Eye (tissue), 1 donor: ENCODE measurements at regions not wholly inside any gene's neighbourhood (a gene's known extent, or its start where the extent isn't known, plus 50 kb on each side); places are given as distances from the start of the nearest gene placed in this dataset.

Experiments used
- DNase-seq: peaks from one replicate; pipeline ENCODE4 v3.0.0-alpha.2; 2015

DNA sequence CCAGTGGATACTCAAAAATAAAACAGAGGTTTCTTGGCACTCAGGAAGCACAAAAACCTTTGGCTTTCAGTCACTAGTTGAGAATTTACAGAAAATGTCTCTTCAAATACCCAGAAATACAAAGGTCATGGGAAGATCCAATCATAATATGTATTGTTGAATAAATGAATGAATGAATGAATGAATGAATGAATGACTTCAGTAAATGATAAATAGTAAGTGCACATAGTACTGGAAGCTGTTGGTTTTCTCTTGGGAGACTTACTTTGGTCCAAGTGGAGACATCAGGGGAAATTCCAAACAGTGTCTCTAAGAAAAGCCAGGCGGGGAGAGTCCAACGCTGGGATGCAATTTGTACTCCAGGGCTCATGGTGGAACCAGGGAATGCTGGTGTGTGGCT is 261.3 kb upstream of the KLHL29 start:
- no peak for DNase-seq

DNA sequence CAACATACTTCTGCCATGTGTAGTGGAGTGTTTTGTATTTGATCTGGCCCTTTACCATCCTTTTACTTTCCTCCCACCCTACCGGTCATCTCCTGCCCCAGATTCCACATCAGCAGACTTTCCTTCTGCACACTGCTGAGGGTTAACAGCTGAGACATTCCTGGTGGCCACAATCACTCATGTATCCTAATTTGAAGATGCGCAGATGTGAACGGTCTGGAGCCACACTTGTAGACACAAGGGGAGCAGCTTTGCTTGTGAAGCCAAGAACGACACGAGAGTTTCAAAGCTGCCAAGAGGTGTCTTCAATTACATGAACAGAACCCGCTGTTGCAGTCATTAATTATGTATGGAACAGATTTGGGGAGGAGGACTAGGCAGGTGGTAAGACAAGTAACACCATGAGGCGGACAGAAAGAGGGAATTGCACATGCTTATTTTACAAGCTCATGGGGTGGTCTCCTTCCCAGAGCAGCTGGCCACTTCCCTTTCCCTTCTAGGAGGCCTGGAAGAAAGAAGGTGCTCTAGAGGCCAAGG is 260.7 kb upstream of the KLHL29 start:
- peak; percentile 5 for DNase-seq

DNA sequence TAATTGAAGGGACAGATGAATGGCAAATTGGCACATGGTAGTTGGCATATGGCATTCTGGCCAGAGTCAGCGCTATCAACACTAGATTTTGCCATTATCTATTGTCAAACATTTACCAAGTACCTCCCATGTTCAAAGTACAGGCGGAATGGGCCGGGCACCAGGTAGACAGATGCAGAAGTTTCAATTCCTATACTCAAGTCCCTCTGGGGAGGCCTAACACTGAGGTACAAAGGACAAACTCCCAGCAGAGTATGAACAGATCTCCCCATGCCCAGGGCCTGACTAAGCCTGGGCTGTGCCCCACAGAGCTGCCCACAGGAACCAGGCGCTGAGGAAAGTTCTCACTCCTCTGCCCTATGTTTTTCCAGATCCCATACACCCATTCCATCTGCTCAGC is 257.5 kb upstream of the KLHL29 start:
- no peak for DNase-seq

DNA sequence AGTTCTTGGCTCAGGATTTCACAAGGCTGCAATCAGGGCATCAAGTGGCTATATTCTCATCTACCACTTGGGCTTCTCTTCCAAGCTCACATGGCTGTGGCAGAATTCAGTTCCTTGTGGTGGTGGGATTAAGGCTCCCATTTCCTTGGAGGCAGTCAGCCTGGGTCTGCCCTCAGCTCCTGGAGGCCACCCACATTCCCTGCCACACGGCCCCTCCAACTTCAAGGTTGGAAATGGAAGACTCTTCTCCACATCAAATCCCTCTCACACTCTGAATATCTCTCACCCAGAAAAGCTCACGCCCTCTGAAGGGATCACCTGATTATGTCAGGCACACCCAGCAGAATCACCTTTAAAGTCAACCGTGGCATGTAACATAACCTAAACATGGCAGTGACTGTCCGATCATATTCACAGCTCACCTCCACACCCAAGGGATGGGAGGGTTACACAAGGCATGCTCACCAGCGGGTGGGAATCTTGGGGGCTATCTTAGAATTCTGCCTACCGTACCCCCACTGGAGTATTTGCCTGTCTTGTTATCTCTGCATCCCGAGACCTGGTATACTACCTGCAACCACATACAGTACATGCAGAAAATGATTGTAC is 256.2 kb upstream of the KLHL29 start:
- DNase-seq: no peak

DNA sequence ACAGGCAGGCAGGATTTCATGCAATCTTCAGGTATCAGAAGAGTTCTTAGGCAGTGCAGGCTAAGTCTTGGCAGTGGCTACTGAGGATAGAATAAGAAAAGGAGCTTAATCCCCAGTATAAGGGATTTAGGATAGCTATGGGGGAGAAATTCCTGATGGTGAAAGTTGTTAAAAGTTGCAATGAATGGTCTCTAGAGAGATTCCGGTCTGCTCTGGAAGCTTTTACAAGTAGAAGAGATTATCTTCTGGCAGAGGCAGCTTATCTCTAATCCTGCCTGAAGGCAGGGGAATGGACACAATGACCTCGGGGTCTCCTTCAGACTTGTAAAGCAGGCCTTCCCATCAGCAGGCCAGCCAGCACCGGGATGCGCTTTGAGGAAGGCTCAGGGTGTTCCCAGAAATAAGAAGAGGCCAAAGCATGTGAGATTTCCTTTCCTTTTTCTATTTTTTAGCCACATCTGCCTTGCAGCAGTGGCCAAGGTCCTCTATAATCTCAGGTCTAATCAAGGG is 253.9 kb upstream of the KLHL29 start:
- no peak for DNase-seq

DNA sequence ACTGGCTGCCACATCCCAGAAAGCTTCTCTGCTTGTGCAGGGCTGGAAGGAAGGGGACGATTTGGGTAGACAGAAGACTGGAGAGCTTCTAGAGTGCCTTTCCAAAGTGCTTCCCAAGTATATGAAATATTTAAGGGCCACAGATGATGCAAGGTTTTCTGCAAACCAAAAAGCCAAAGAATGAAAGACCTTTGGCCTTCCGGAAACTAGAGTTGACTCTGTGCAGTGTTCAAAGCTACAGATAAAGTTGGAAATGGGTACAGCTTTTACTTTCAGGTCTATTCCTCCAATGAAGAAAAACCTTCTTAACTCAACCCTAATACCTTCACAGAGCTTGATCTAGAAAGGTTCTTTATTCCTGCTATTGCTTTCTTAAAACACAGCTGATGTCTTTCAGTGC is 253.0 kb upstream of the KLHL29 start:
- DNase-seq: no peak

DNA sequence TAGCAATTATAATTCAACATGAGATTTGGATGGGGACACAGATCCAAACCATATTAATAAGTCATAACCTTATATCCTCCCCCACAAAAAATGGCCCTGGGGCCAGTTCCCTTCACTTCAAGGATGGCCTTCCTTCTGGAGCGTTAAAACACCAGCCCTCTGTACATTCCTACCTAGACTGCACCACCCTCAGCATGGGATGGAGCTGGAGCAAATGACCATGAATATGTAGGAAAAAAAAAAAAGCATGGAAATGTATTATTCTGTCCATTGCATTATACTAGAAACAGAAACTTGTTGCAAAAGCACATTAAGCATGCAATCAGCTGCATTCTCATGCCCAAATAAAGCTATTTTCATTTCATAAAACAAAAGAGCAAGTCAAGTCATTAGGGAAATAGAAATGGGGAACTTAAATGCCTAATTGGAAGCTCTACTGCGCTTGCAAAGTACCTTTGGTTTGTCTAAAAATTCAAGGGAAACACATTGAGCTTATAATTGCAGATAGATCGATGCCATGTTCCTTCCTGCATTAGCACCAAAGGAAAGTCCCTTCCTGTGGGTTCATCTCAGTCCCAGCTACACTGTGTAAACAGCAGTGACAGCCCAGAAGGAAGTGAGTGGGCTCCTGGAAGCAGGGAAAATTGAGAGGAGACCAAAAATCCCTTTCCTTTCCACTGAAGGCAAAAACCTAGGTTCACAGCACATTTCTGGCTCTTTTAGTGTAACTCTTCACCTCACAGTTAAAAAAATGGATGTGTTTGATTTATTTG is 252.0 kb upstream of the KLHL29 start:
- no peak for DNase-seq

DNA sequence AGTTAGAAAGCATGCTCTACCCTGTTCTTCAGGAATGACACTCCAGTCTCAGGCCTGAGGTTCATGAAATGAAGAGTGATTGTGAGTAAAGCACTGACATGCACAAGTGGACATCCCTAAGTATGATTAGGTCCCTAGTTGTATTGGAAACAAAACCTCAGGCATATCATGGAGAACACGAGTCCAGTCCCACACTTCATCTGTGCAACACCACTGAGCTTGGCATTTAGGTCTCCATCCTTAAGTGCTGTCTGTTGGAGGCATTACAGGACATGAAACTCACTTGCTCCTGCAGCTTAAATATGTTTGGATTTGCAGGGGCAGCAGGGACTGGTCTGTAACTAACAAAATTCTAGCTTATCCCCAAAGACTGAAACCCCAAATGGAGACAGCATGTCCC is 250.3 kb upstream of the KLHL29 start:
- no peak for DNase-seq

DNA sequence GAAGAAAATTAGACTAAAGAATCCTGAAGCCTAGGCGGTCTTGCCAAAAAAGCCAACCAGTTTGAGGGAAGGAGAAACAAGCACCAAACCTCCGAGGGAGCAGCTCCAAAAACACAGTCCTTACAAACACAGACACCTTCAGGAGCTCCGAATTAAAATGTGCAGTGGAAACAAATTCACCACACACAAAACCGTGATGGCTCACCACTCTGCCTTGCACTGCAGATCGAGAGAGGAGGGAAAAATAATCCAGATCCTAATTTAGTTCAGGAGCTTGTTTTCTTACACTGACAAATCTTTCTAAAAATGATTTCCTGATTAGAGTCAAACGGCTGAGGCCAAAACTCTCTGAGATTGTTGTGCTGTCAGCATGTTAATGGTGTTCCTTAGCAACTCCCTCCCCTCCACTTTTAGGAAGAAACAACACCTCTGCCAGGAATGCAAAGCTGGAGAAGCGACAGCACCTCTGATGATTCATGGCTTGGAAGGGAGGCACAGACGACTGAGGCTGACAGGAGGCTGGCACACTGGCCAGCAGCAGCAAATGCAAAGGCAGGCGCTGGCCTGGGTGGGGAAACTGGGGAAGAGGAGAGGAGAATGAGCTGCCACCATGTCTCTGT is 249.4 kb upstream of the KLHL29 start:
- DNase-seq: peak; percentile 5

DNA sequence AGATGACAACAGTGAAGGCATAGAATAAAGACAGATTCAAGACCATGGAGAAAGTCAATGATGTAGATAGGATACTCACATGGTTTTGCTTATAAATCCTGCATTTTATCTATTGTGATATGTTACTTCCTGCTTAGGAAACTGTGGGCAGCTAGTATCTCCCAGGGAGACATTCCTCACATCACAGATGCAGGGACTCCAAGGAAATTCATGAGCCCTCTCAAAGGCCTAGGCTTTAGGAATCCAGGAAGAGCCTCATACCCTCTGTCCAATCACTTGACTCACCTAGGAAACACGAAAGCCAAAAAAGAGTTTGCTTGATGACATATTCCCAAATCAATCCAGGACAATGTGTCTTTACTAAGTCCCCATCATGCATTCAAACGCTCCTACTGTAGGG is 247.8 kb upstream of the KLHL29 start:
- DNase-seq: no peak

DNA sequence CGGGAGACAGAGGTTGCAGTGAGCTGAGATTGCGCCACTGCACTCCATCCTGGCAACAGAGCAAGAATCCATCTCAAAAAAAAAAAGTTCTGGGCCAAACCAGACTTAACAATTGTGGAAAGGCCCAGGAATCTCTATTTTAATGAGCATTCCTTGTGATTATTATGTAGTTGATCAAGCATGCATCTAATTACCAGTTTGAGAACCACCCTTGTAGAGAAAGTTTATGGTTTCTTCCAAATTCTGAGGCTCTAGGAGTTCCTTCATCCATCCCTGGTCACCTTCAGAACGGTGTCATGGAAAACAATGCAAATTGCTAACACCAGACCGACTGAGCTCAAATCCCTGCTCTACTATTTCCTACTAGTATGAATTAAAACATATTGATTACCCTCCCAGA is 246.3 kb upstream of the KLHL29 start:
- DNase-seq: no peak

DNA sequence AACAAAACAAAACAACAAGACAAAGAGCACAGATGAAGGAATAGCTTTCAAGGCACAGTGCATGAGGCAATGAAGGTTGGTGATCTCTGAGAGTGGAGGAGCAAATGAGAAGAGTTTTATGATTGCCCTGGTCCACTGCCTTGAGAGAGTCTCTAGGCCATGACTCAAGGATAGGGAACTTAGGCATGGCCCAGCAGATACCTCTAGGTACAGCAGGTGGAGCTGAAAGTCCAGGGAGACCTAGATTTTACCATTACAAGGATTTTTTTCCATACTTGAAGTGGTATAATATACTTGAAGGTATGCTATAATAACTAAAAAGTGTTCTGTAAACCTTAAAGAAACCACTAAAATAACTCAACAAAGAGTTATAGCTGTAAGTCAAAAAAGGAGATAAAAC is 239.5 kb upstream of the KLHL29 start:
- DNase-seq: no peak

DNA sequence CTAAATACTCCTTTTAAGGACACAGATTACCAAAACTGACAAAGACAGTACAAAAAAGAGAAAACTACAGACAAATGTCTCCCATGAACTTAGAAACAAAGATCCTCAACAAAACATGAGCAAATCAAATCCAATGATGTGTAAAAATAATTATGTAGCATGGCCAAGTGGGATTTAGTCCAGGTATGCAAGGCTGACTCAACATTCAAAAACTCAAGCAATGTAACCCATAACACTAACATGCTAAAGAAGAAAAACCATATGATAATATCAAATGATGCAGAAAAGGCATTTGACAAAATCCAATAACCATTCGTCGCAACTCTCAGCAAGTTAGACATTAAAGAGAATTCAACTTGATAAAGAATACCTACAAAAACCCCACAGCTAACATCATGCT is 239.0 kb upstream of the KLHL29 start:
- DNase-seq: no peak

DNA sequence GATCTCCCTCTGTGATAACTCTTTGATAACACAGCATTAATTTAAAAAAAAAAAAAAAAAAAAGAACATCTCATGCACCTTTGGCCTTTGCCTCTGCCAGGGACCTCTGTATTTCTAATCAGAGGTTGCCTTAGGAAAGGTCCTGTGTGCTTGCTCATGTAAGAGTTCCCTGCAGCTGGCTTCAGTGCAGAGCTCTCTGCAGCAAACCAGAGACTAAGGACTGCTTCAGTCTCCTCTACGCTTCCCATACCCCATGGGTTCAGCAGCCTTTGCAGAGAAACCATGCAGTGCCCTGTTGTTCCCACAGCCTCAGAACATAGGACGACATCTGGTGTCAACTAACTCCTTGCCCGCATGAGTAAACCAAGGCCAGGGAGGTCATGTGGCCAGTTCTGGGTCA is 236.6 kb upstream of the KLHL29 start:
- peak; percentile 7 for DNase-seq

DNA sequence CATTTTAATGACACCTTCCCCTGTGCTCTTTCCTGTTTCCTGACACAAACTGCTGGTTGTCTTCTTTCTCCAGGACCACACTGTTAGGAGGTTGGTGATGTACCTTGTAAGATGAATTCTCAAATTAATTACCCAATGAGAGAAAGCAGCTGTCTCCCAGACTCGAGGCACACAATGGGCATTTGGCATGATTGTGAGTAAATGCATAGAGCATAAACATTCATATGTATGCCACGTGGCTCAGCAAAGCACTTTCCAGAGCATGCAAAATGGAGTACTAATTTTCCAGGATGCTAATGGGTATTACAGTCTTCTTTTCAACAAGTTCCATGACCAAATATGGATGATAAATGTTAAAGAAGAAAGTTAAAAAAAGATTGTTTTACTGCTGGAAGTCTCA is 235.2 kb upstream of the KLHL29 start:
- no peak for DNase-seq

DNA sequence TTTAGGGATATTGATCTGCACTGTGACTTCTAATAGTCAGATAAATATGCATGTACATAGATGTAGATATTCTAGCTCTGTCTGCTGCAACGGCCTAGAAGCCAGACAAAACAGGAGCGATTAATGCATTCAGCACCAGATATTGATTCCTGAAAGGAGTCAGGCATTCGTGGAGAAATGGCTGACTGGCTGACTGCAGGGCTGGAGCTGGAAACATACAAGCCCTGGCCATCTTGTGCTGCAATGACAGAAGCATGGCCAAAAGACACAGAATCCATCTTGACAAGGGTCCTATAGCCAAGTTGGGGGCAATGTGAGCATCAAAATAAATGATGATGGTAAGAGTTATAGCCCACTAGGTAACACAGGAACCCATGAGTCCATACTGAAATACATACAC is 231.5 kb upstream of the KLHL29 start:
- DNase-seq: no peak

DNA sequence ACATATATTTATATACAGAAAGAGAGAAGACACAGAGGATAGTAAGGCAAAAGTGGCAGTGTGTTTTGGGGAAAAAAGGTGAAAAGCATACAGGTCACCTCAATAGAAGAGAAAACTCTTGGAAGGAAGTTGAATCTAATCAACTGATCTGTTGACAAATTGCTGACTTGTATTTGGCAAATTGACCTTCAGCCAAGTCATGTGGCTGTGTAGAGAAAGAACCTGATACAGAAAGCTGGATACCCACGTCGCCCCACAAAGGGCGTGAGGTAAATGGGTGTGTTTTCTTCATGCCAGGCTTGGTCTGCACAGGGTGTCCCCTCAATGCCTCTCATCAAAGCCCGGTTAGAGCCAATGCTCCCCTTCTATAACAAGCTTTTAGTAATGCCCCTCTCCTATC is 230.0 kb upstream of the KLHL29 start:
- DNase-seq: no peak

DNA sequence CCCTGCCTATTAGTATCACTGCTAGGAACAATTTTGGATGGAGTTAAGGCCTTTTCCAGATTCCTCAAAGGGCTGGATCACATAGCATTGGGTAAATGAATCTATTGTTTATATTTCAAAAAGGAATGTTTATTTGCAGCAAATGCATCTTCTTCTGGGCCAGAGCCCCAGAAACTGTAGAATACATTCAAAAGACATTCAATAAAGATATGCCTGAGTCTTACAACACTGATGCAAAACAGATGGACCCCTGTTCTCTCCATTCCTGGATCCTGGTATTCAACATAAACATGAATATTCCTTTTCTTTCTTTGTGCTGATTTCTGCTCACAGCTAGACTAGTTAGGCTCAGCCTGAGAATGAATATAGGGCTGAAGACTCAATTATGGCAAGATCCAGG is 227.2 kb upstream of the KLHL29 start:
- DNase-seq: peak; percentile 50

DNA sequence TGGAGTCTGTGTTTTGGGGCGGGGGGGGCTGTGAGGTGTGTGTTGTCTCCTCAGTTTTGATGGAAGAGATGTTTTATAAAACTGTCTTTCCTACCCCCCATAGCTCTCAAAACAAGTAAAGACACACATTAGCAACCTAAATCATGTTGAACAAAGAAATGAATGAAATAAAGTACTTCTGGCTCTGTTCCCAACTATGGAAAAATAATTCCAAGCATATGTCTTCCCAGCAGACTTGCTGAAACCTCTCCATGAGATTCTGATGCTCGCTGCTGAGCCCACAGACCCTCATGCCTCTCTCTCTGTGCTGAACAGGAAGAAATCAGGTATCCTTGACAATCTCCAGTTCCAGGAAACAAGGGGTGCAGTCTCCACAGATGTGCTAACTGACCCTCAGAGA is 226.7 kb upstream of the KLHL29 start:
- DNase-seq: peak; percentile 43

DNA sequence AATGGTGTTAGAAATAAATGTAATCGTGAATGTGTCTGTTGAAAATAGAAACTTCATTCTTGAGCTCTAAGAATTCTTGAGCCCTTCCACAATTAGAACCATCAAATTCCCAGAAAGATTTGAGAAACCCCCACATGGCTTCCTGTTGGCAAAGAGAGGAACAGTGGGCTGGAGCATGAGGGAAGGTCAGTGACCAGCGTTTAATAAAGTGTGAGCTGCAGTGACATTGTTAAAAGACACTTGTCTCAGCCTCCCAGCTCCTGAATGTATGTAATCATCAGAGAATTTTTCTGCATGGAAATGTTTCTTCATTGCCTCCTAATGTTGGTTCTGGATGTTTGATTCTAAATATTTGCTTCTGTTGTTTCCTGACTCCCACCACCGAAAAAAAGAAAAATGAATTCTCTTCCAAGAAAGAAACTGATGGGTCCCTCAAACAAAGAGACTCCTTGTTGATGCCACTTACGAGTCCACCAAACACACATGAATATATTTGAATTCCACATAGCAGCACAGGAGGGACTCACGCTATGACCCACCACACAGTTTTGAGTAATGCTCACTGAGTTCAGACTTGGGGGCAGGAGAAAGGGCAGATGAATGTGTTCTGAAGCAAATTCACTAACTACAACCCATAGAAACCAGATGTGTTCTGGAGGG is 225.1 kb upstream of the KLHL29 start:
- DNase-seq: no peak

DNA sequence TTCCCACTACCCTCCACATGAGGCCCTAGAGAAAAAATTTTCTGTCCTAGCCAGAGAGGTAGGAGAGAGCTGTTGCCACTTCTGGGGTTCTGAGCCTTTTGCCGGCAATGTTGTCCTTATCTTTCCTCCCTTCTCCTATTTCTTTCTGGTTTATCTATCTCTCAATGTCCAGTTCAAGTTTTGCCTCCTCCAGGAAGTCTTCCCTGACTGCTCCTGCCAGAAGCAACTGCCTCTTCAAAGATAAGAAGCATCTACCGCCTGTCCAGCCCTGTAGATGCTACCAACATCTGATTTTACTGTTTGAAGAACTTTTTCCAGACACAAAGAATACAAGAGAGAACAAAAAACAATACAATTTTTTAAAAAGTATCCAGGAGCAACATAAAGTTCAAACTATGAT is 220.8 kb upstream of the KLHL29 start:
- no peak for DNase-seq

DNA sequence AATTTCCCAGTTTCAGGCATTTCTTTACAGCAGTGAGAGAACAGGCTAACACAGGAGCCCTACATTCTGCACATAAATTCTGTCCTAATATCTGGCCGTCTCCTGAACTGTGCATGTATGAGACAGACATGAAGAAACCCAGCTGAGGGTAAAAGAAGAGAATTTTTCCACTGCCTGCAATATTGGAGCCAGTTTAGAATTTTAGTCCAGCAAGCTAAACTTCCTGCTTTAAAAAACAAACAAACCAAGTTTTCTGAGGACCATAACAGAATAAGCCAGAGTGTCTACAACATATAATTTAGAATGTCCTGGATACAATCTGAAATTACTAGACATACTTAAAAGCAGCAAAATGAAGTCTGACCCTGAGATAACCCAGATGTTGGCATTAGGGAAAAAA is 215.1 kb upstream of the KLHL29 start:
- no peak for DNase-seq

DNA sequence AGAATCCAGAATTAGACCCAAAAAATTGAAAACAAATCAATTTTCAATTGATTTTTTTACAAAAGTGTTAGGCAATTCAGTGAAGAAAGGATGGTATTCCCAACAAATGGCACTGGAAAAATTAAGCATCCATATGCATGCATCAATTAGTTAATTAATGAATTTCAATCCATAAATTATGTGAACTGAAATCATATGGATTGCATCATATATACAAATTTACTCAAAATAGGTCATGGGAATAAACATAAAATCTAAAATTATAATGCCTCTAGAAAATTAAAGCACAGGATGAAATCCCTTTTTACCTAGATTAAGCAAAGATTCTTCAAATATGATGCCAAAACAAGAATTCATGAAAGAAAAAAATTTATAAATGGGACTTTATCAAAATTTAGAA is 213.9 kb upstream of the KLHL29 start:
- DNase-seq: no peak

DNA sequence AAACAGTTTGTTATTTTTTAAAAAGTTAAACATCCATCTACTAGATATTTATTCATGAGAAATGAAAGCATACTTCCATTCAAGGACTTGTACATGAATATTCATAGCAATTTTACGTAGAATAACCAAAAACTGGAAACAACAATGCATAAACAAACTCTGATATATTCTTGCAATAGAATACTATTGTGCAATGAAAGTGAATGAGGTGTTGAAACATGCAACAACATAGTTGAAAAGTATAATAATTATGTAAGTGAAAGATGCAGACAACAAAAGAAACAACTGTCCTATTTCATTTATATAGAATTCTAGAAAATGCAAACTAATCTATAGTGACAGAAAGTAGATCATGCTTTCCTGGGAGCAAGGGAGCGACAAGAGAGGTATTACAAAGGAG is 206.6 kb upstream of the KLHL29 start:
- no peak for DNase-seq
